ENCODE measurements at regions not wholly inside any gene's neighbourhood (a gene's known extent, or its start where the extent isn't known, plus 50 kb on each side); places are given as distances from the start of the nearest gene placed in this dataset.

GRCh38 chr3:168489301-168489700 lies 393.6 kb upstream of the GOLIM4 start:
- H3K4me3 ChIP-seq (ENCODE audit: low read depth, low read length) = no peak overlapping the region
- POLR2A ChIA-PET = no interaction called here
- CTCF ChIA-PET = no interaction called here
- no peak for TF ChIP-seq CTCF (IDR thresholded peaks at IDR 0.05; ENCODE audit: insufficient read depth, low read length, missing control alignments)
- no peak for DNase-seq (ENCODE audit: low read depth, low spot score)

GRCh38 chr3:168485936-168486335 lies 390.2 kb upstream of the GOLIM4 start:
- ChIA-PET POLR2A (interaction anchor here (0.6 kb wide), 1 partner anchor 1178 kb away, joined by 3 read pairs; no protein-coding TSS in a partner anchor), CTCF (no interaction called here)
- no peak for DNase-seq (ENCODE audit: low read depth, low spot score)
- TF ChIP-seq CTCF (IDR thresholded peaks at IDR 0.05; ENCODE audit: insufficient read depth, low read length, missing control alignments) = no peak
- no peak overlapping the region for H3K4me3 ChIP-seq (ENCODE audit: low read depth, low read length)

GRCh38 chr3:168476360-168476980 lies 380.7 kb upstream of the GOLIM4 start:
- CTCF ChIA-PET = no interaction called here
- no peak for TF ChIP-seq CTCF (IDR thresholded peaks at IDR 0.05; ENCODE audit: insufficient read depth, low read length, missing control alignments)
- no peak for DNase-seq (ENCODE audit: low read depth, low spot score)
- POLR2A ChIA-PET = no interaction called here
- no peak overlapping the region for H3K4me3 ChIP-seq (ENCODE audit: low read depth, low read length)

- no peak for TF ChIP-seq CTCF (IDR thresholded peaks at IDR 0.05; ENCODE audit: insufficient read depth, low read length, missing control alignments)
- ChIA-PET CTCF (no interaction called here), POLR2A (no interaction called here)
- DNase-seq (ENCODE audit: low read depth, low spot score) = no peak
- no peak overlapping the region for H3K4me3 ChIP-seq (ENCODE audit: low read depth, low read length)
Measured at GRCh38 chr3:168475704-168476103, 380.0 kb upstream of the GOLIM4 start.

- no peak for TF ChIP-seq CTCF (IDR thresholded peaks at IDR 0.05; ENCODE audit: insufficient read depth, low read length, missing control alignments)
- POLR2A ChIA-PET = no interaction called here
- CTCF ChIA-PET = no interaction called here
- no peak overlapping the region for H3K4me3 ChIP-seq (ENCODE audit: low read depth, low read length)
- DNase-seq (ENCODE audit: low read depth, low spot score) = no peak
Measured at GRCh38 chr3:168473334-168473890, 377.7 kb upstream of the GOLIM4 start.

GRCh38 chr3:168472783-168473182 lies 377.1 kb upstream of the GOLIM4 start:
- TF ChIP-seq CTCF (IDR thresholded peaks at IDR 0.05; ENCODE audit: insufficient read depth, low read length, missing control alignments) = no peak
- H3K4me3 ChIP-seq (ENCODE audit: low read depth, low read length) = no peak overlapping the region
- CTCF ChIA-PET = no interaction called here
- no peak for DNase-seq (ENCODE audit: low read depth, low spot score)
- POLR2A ChIA-PET = no interaction called here

Measured in AG04449 (cell line).